ENCODE measurements at regions not wholly inside any gene's neighbourhood (a gene's known extent, or its start where the extent isn't known, plus 50 kb on each side); places are given as distances from the start of the nearest gene placed in this dataset.

GRCh38 chr3:70120357-70120966 lies 120.9 kb downstream of the SAMMSON start:
- DNase-seq (ENCODE audit: low spot score), result peak; percentile 10

- DNase-seq (ENCODE audit: low spot score), result no peak
Observed at GRCh38 chr3:70127192-70127591, 127.7 kb downstream of the SAMMSON start.

- DNase-seq (ENCODE audit: low spot score), result no peak
Observed at GRCh38 chr3:70137366-70137765, 137.8 kb downstream of the SAMMSON start.

- no peak for DNase-seq (ENCODE audit: low spot score)
Observed at GRCh38 chr3:70138606-70139005, 139.1 kb downstream of the SAMMSON start.

Measured in HuH-7.5 (cell line).